Fibroblast of skin of abdomen (primary cell): ENCODE measurements at regions not wholly inside any gene's neighbourhood (a gene's known extent, or its start where the extent isn't known, plus 50 kb on each side); places are given as distances from the start of the nearest gene placed in this dataset.

ENCODE experiments used
- DNase-seq: peaks from one replicate; pipeline ENCODE4 v3.0.0-alpha.2; 2013

- no peak for DNase-seq
Observed at GRCh38 chr11:116211147-116211546, 561.6 kb downstream of the BUD13 start.

DNA sequence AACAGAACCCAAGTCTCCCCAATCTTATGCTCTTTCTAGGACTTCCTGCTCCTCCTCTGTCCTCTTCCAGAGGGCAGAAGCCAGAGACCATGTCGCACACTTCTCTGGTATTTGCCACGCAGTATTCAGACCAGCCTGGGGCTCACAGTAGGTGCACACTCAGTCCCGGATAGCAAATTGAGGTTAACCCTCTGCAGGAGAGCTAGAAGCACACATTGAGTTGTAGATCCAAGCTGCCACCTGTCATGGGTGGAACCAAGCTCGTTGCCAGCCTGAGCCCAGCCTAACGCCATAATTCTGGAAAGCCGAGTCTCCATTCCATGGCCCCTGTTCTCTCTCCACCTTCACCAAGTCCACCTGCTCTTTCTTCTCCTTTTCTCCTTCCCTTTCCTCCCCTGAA, 562.1 kb downstream of the BUD13 start:
- DNase-seq, result no peak

GRCh38 chr11:116209255-116209654, 563.5 kb downstream of the BUD13 start:
- DNase-seq, result no peak

DNA sequence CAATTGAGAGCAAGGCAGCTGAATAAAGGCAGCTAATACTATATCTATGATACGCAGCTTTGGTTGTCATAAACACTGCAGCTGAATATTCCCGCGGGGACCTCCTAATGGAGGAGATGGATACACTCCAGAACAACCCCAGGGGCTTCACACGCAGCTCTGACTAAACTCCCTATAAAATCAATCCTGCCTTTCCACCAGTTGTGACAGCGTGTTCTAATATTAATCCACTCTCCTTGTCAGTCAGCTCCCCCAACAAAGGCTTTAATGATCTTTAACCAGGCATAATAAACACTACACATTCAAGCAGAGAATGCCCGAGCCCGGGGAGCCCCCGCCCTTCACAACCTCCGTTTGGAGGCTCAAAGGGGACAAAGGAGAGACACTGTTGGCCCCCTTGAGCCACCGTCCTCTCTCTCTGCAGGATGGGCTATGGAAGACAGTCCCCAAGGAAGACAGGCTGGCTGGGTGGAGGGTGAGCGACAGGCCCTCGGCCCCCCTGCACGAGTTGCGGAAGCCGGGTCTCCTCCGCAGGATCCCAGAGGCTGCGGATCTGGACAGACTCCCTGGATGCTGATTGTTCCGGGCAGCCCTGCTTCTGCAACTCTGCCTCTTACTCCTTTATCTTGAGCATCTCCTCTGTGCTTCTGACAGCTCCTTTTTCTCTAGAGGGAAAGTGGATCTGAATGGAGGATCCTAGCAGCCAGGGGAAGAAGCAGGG, 565.2 kb downstream of the BUD13 start:
- no peak for DNase-seq

DNA sequence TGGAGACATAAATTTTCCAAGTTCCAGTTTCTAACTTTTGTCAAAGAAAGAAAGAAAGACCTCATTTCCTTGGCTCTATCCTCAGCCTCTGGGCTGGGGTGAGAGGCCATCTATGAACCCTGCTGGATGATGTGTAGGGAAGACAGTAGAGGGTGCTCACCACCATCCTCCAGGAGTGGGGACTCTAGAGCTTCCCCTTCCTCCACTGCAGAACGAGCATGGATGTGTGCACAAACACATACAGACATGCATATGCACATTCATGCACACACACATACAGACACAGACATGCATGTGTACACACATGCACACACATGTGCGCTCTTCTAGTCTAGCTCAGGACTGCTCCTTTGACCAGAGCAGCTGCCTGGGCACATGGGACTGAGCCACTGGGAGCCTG, 565.8 kb downstream of the BUD13 start:
- DNase-seq, result no peak

GRCh38 chr11:116202922-116203321, 569.9 kb downstream of the BUD13 start:
- no peak for DNase-seq

DNA sequence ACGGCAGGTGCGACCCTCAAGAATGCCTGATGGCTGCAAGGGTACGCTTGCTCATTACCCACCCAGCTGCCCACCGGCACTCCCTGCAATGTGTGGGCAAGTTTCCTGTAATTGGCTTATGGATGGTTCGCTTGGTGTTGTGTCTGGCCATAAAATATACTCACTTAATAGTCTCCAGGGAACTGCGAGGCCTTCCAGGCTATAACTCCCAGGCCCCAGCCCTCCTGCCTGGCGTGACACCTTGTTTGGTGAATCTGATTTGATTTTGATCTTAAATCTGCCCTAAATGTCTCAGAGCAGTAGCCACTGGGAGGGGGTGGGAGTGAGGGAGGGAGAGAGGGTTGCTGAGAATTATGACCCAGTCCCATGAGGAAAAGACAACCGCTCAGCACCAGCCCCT, 572.2 kb downstream of the BUD13 start:
- no peak for DNase-seq

- no peak for DNase-seq
Observed at GRCh38 chr11:116199182-116199581, 573.6 kb downstream of the BUD13 start.

DNA sequence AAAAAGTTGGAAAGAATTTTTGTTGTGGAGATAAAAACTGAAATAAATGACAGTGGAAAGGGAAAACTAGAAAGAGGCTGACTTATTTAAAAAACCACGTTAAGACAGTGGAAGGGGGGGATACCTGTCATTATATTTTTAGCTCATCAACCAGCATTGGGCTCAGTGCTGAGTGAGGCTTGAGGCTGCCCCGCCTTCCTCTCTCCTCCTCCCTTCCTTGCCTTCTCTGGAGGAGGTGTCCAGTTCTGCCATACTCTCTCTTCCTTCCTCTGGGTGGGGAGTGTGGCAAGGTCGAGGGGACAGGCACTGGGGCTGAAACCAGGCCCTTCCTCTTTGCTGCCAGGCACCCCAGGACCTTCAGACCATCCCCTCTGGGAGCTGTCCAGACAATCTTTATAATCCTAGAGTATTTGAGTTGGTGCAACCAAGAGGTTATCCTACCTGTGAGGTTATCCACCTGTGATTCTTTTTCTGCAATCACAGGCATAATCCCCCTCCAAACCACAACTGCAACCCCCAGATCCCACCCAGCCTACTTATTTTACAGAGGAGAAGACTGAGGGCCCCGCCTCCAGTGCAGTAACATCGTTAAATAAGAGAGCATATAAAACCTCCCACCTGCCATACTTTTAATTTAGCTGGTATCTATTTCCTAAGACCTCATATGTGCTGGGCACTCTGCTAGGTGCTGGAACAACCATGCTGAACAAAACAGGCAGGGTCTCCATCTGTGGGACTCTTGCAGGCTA, 578.5 kb downstream of the BUD13 start:
- DNase-seq, result no peak

- DNase-seq, result peak; percentile 90
Observed at GRCh38 chr11:116193321-116194131, 579.3 kb downstream of the BUD13 start.

- DNase-seq, result peak; percentile 20
Observed at GRCh38 chr11:116192509-116193210, 580.1 kb downstream of the BUD13 start.

- DNase-seq, result no peak
Observed at GRCh38 chr11:116190861-116191260, 581.9 kb downstream of the BUD13 start.

DNA sequence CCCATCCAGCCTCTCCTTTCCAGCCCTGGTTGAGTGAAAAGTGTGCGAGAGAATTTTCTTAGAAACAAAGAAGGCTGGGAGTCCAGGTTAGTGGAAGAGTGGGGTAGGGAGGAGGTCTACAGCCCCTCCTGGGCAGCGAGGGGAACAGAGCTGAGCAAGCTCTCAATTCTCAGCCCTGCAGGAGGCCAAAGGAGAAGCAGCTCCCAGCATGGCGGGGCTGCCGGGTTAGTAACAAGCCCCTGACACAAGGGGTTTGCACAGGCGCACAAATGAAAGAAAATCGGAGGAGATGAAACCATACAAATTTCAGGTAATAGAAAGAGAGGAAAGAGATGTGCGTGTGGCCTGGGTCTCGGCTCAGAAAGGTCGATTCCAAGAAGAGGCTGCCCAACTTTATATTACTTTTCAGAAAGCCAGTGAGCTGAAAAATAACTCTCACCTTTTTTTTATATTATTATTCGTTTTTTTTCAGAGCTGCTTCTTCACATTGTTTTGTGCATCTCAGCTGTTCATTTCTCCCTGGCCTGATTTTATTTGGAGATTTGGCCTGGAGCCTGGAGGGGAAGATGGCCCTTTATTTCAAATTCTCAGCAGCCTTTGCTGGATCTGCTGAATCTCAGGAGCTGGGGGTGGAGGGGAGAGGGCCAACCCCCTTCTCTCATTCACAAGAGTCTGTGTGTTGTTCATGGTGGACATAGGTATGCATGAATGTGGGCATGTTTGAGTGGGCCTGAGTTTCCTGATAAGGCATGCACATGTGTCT, 583.2 kb downstream of the BUD13 start:
- no peak for DNase-seq

DNA sequence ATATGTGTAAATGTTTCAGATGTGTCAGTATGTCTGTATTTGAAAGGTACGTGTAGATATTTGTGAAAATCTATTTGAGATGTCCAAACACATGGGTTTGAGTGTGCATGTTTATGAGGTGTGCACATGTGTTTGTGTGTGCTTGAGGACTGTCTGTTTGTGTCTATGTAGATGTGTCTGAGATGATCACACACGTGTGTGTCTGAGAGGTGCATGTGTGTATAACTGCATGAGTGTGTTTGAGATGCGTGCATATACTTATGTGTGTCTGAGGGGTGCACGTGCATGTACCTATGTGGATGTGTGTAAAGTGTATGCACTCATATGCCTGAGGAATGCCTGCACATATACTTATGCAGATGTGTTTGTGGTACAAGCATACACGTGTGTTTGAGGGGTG, 584.4 kb downstream of the BUD13 start:
- DNase-seq, result no peak

DNA sequence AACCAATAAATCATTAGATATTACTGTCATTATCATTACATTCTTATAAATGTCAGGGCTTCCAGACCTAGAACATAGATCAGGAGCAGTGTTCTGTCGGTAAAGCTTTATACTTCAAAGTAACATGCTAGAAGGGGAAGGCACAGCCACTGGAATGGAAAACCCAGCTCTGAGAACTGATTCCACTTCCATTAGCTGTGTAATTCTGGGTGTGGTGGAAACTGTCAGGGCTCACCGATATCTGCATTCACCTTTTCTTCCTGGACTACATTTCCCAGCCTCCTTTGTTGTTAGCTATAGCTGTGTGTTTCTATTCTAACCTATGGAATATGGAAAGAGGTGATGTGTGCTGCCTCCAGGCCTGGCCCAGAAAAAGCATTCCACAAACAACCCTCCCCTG, 585.8 kb downstream of the BUD13 start:
- no peak for DNase-seq

- DNase-seq, result no peak
Observed at GRCh38 chr11:116185551-116185950, 587.2 kb downstream of the BUD13 start.

- DNase-seq, result no peak
Observed at GRCh38 chr11:116184763-116185162, 588.0 kb downstream of the BUD13 start.

DNA sequence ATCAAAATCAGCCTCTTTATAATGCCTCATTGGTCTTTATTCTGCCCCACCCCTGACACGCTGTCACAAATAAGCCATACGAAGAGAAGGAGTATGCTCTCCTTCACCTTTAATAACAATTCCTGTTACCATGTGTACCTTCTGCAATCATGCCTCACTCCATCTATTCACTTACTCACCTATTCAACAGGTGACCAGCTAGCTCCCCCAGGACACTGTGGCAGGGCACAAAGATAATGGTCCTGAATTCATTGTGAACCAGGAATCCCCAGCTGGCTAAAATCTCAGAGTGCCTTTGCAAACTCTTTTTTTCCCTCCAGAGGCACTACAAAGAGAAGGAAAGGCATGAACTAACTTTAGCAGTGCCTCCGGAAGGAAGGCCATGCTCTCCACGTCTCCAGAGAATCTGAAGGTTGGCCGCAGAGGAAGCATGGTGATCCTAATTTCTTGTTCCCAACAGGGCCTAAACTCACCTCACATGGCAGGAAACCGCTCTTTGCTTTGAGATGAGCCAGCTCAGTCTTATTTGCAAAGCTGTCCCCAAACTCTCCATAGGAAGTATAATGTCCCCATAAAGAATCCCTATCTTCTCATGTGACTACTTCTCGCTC, 590.3 kb downstream of the BUD13 start:
- DNase-seq, result no peak

DNA sequence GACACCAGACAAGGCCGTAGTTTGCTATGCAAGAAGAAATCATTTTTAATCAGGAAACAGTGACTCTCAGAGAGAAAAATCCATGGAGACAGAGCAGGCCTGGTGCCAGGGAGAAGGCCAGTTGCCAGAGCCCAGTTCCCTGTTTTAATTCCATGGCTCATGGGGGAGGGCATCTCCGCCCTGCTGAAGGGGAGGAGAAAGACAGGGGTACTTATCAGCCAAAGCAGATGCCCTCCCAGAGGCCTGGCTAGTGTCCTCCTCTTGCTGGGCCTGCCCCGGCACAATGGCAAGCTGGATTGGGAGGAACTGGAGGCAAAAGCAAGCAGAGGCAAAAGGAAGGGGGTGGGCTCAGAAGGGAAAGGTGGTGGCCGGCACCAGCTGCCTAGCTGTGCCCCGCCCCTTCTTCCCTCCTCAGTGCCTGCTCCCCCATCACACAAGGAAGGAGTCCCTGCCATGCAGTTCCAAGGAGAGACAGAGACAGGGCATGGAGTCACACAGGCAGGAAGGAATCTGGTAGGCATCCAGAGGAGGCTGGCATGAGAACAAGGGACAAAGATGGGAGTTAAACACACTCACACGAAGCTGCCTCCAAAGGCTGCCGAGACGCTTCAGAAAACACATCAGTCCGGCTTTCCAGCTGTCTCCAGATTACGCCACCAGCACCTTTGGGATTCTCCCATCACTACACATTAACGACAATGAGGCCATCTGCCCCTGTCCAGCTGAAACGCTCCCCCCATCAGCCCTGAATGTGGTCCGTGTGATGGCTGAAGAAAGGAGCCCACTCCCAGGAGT, 591.8 kb downstream of the BUD13 start:
- DNase-seq, result no peak

GRCh38 chr11:116179401-116179800, 593.4 kb downstream of the BUD13 start:
- DNase-seq, result no peak
